Activated B cell treated with CpG ODN at 0.5 μM for 24 hours (primary cell): ENCODE measurements at regions not wholly inside any gene's neighbourhood (a gene's known extent, or its start where the extent isn't known, plus 50 kb on each side); places are given as distances from the start of the nearest gene placed in this dataset.

Source experiments
- ATAC-seq: fragments of 200-7000 bp; cut with Tn5 transposase; one replicate; pipeline ENCODE4 v1.10.0; 2021; ENCODE audit warnings: low read depth, mild to moderate bottlenecking, moderate library complexity
- CTCF ChIA-PET: fragments of 350-600 bp; sonication (Branson Sonifier 250); formaldehyde crosslinking; loops from one replicate; lab custom pipeline; 2021; ENCODE audit warnings: antibody characterized with exemption; lab: Charles Lee
- POLR2A ChIA-PET: fragments of 350-600 bp; sonication (Branson Sonifier 250); formaldehyde crosslinking; loops from one replicate; lab custom pipeline; 2021; ENCODE audit warnings: antibody characterized with exemption; lab: Charles Lee
- DNase-seq: peaks from one replicate; pipeline ENCODE4 v3.0.0; 2022
- H3K27ac Mint-ChIP-seq: one replicate; pipeline ENCODE4 v1.8.0; 2020; ENCODE audit warnings: mixed read lengths
- H3K27me3 Mint-ChIP-seq: one replicate; pipeline ENCODE4 v1.8.0; 2021; ENCODE audit warnings: mixed read lengths
- H3K36me3 Mint-ChIP-seq: one replicate; pipeline ENCODE4 v1.8.0; 2021; ENCODE audit warnings: low read depth, mixed read lengths
- H3K4me1 Mint-ChIP-seq: one replicate; pipeline ENCODE4 v1.8.0; 2021; ENCODE audit warnings: mixed read lengths
- H3K4me3 Mint-ChIP-seq: one replicate; pipeline ENCODE4 v1.8.0; 2020; ENCODE audit warnings: mild to moderate bottlenecking, mixed read lengths
- H3K9me3 Mint-ChIP-seq: one replicate; pipeline ENCODE4 v1.8.0; 2020; ENCODE audit warnings: mixed read lengths
- intact Hi-C: fragments of 100-400 bp; cut with micrococcal nuclease; formaldehyde crosslinking; loops from one replicate; pipeline ENCODE4 v1.15.1; 2024
- TF ChIP-seq, protein P1 (sequence below): fragments of 200-600 bp; IDR thresholded peaks from one replicate; pipeline ENCODE4 v1.8.0; 2022; ENCODE audit warnings: antibody characterized with exemption, mild to moderate bottlenecking

DNA sequence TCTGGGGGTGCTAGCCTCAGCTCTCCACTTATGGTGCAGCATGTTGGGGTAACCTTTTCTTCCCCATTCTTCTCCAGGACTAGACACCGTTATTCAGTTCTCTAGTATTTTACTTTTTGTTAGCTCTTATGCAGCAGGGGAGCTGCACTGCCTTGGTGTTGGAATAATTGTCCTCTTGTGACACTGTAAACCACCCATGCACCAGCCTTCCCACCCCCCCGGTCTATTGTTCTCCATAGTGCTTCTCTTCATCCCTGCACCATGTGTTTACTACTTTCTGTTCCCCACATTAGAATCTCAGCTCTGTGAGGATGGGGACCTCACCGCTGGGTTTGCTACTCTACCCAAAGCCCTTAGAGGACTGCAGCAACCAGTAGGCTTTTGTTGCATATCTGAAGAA is 230.7 kb downstream of the RPS24 start:
- CTCF ChIA-PET: no interaction called here
- intact Hi-C loops: no loop called here
- TF ChIP-seq, protein P1, sequence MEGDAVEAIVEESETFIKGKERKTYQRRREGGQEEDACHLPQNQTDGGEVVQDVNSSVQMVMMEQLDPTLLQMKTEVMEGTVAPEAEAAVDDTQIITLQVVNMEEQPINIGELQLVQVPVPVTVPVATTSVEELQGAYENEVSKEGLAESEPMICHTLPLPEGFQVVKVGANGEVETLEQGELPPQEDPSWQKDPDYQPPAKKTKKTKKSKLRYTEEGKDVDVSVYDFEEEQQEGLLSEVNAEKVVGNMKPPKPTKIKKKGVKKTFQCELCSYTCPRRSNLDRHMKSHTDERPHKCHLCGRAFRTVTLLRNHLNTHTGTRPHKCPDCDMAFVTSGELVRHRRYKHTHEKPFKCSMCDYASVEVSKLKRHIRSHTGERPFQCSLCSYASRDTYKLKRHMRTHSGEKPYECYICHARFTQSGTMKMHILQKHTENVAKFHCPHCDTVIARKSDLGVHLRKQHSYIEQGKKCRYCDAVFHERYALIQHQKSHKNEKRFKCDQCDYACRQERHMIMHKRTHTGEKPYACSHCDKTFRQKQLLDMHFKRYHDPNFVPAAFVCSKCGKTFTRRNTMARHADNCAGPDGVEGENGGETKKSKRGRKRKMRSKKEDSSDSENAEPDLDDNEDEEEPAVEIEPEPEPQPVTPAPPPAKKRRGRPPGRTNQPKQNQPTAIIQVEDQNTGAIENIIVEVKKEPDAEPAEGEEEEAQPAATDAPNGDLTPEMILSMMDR: no peak
- Mint-ChIP-seq H3K27me3 (peaks cover 10% of the 10 kb centered on the region), H3K4me1 (no peaks in the 10 kb centered on the region), H3K36me3 (no peaks in the 10 kb centered on the region), H3K9me3 (no peaks in the 10 kb centered on the region), H3K27ac (no peak overlapping the region), H3K4me3 (no peak overlapping the region)
- POLR2A ChIA-PET: no interaction called here
- ATAC-seq: no peak
- DNase-seq: no peak

GRCh38 chr10:78266741-78267469 is 233.2 kb downstream of the RPS24 start:
- no peak for ATAC-seq

DNA sequence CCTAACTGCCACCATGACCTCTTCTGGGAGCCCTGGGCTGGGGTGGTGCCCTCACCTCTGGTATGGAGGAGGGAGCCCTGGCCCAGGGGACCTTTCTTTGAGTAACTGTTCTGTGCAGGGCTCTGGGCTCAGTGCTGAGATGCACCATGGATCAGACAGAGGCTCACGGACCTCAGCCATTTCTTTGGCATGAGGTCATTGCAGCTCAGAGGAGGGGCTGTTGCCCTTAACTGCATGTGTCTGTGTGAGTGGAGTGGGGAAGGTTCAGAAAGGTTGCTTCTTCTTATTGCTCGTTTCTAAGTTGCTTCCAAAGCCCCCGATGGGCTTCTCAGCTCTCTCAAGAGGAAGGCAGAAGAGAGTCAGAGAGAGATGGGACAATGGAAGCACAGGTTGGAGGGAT is 233.9 kb downstream of the RPS24 start:
- no peak overlapping the region for H3K27ac Mint-ChIP-seq

More at GRCh38 chr10:78266741-78267469, 233.2 kb downstream of the RPS24 start:
- Mint-ChIP-seq H3K4me1 (no peaks in the 10 kb centered on the region), H3K36me3 (no peaks in the 10 kb centered on the region), H3K27me3 (peaks cover 3% of the 10 kb centered on the region), H3K9me3 (no peaks in the 10 kb centered on the region), H3K27ac (no peak overlapping the region), H3K4me3 (no peak overlapping the region)
- no peak for DNase-seq
- TF ChIP-seq, protein P1: no peak
- POLR2A ChIA-PET: no interaction called here
- intact Hi-C loops: no loop called here
- CTCF ChIA-PET: no interaction called here

GRCh38 chr10:78269060-78269459 is 235.4 kb downstream of the RPS24 start:
- Mint-ChIP-seq H3K36me3 (no peaks in the 10 kb centered on the region), H3K4me1 (no peaks in the 10 kb centered on the region), H3K9me3 (no peaks in the 10 kb centered on the region), H3K4me3 (no peak overlapping the region), H3K27me3 (peaks cover 9% of the 10 kb centered on the region), H3K27ac (no peak overlapping the region)
- intact Hi-C loops: no loop called here
- CTCF ChIA-PET: no interaction called here
- ATAC-seq: no peak
- no peak for DNase-seq
- TF ChIP-seq, protein P1: no peak
- POLR2A ChIA-PET: no interaction called here

More for the DNA sequence above, 233.9 kb downstream of the RPS24 start:
- ATAC-seq (no peak), DNase-seq (no peak)
- Mint-ChIP-seq H3K9me3 (no peaks in the 10 kb centered on the region), H3K4me1 (no peaks in the 10 kb centered on the region), H3K36me3 (no peaks in the 10 kb centered on the region), H3K4me3 (no peak overlapping the region), H3K27me3 (peaks cover 7% of the 10 kb centered on the region)
- intact Hi-C loops: no loop called here
- CTCF ChIA-PET: no interaction called here
- POLR2A ChIA-PET: no interaction called here
- TF ChIP-seq, protein P1: no peak

- CTCF ChIA-PET: interaction anchor here (0.6 kb wide), 1 partner anchor 860 kb away, joined by 3 read pairs; no protein-coding TSS in a partner anchor
- TF ChIP-seq, protein P1: no peak
- intact Hi-C loops: no loop called here
- Mint-ChIP-seq H3K4me3 (no peak overlapping the region), H3K36me3 (no peaks in the 10 kb centered on the region), H3K27me3 (peaks cover 12% of the 10 kb centered on the region), H3K27ac (no peak overlapping the region), H3K9me3 (no peaks in the 10 kb centered on the region), H3K4me1 (no peaks in the 10 kb centered on the region)
- no peak for ATAC-seq
- DNase-seq: no peak
- POLR2A ChIA-PET: no interaction called here
These were observed 238.7 kb downstream of the RPS24 start for GRCh38 chr10:78272329-78272728.
